IMR-90 (cell line): ENCODE measurements at regions not wholly inside any gene's neighbourhood (a gene's known extent, or its start where the extent isn't known, plus 50 kb on each side); places are given as distances from the start of the nearest gene placed in this dataset.

ENCODE experiments used
- NFE2L2 ChIP-seq: fragments of 150-350 bp; IDR thresholded peaks from 2 replicates; pipeline ENCODE4 v1.6.1; 2016; ENCODE audit warnings: low read depth, mild to moderate bottlenecking, low read length
- POLR2A ChIP-seq: IDR thresholded peaks from 2 replicates; pipeline ENCODE4 v1.6.1; 2012; ENCODE audit warnings: mild to moderate bottlenecking, low read depth, low read length
- RAD21 ChIP-seq: IDR thresholded peaks from 2 replicates; pipeline ENCODE4 v1.6.1; 2012; ENCODE audit warnings: low read length, improper control_type of control experiment
- RFX5 ChIP-seq: IDR thresholded peaks from 2 replicates; pipeline ENCODE4 v1.8.0; 2012; ENCODE audit warnings: low read depth, mild to moderate bottlenecking, low read length, moderate library complexity

- TF ChIP-seq RFX5, result no peak
- peak; percentile 28; the same call in 1 of the 2 replicates for TF ChIP-seq POLR2A
- TF ChIP-seq RAD21, result peak; percentile 90
- no peak for TF ChIP-seq NFE2L2
Measured at GRCh38 chr2:168346725-168347477, 99.5 kb upstream of the STK39 start.
